ENCODE measurements at regions not wholly inside any gene's neighbourhood (a gene's known extent, or its start where the extent isn't known, plus 50 kb on each side); places are given as distances from the start of the nearest gene placed in this dataset.

GRCh38 chr15:39403640-39404117 lies 177.2 kb upstream of the THBS1 start:
- Histone ChIP-seq H3K27me3 (no peaks in the 10 kb centered on the region), H3K36me3 (no peaks in the 10 kb centered on the region), H3K4me1 (no peaks in the 10 kb centered on the region), H3K9me3 (no peaks in the 10 kb centered on the region), H3K4me3 (no peak overlapping the region), H3K27ac (no peak overlapping the region)
- no peak for DNase-seq (ENCODE audit: extremely low spot score in 2 of 2)
- intact Hi-C loops (cut with DNase I): loop anchor here (10.0 kb wide), 1 partner anchor 69 kb away; no protein-coding TSS in a partner anchor
- no peak for TF ChIP-seq CTCF (IDR thresholded peaks at IDR 0.05)
- TF ChIP-seq POLR2A (IDR thresholded peaks at IDR 0.05): no peak
- no peak for TF ChIP-seq POLR2AphosphoS5 (IDR thresholded peaks at IDR 0.05; ENCODE audit: insufficient read depth in 1 of 2, low read depth in 1 of 2)

GRCh38 chr15:39404767-39405181 lies 176.1 kb upstream of the THBS1 start:
- TF ChIP-seq CTCF (IDR thresholded peaks at IDR 0.05) (no peak), POLR2AphosphoS5 (IDR thresholded peaks at IDR 0.05; ENCODE audit: insufficient read depth in 1 of 2, low read depth in 1 of 2) (no peak), POLR2A (IDR thresholded peaks at IDR 0.05) (no peak)
- H3K9me3 ChIP-seq: no peaks in the 10 kb centered on the region
- H3K4me3 ChIP-seq: no peak overlapping the region
- H3K36me3 ChIP-seq: no peaks in the 10 kb centered on the region
- no peaks in the 10 kb centered on the region for H3K4me1 ChIP-seq
- DNase-seq (ENCODE audit: extremely low spot score in 2 of 2): no peak
- H3K27me3 ChIP-seq: no peaks in the 10 kb centered on the region
- intact Hi-C loops (cut with DNase I): loop anchor here (10.0 kb wide), 1 partner anchor 70 kb away; no protein-coding TSS in a partner anchor
- H3K27ac ChIP-seq: no peak overlapping the region

GRCh38 chr15:39406485-39406884 lies 174.4 kb upstream of the THBS1 start:
- no peaks in the 10 kb centered on the region for H3K4me1 ChIP-seq
- intact Hi-C loops (cut with DNase I): loop anchor here (10.0 kb wide), 1 partner anchor 72 kb away; no protein-coding TSS in a partner anchor
- H3K27ac ChIP-seq: no peak overlapping the region
- TF ChIP-seq POLR2AphosphoS5 (IDR thresholded peaks at IDR 0.05; ENCODE audit: insufficient read depth in 1 of 2, low read depth in 1 of 2) (no peak), POLR2A (IDR thresholded peaks at IDR 0.05) (no peak), CTCF (IDR thresholded peaks at IDR 0.05) (no peak)
- no peak overlapping the region for H3K4me3 ChIP-seq
- DNase-seq (ENCODE audit: extremely low spot score in 2 of 2): no peak
- H3K36me3 ChIP-seq: no peaks in the 10 kb centered on the region
- H3K9me3 ChIP-seq: no peaks in the 10 kb centered on the region
- no peaks in the 10 kb centered on the region for H3K27me3 ChIP-seq

GRCh38 chr15:39407116-39407515 lies 173.8 kb upstream of the THBS1 start:
- H3K27me3 ChIP-seq: no peaks in the 10 kb centered on the region
- intact Hi-C loops (cut with DNase I): loop anchor here (10.0 kb wide), 1 partner anchor 72 kb away; no protein-coding TSS in a partner anchor

More at GRCh38 chr15:39407116-39407515, 173.8 kb upstream of the THBS1 start:
- H3K9me3 ChIP-seq: no peaks in the 10 kb centered on the region
- H3K4me3 ChIP-seq: no peak overlapping the region
- no peak for DNase-seq (ENCODE audit: extremely low spot score in 2 of 2)
- no peak overlapping the region for H3K27ac ChIP-seq
- H3K36me3 ChIP-seq: no peaks in the 10 kb centered on the region
- no peak for TF ChIP-seq CTCF (IDR thresholded peaks at IDR 0.05)
- no peak for TF ChIP-seq POLR2AphosphoS5 (IDR thresholded peaks at IDR 0.05; ENCODE audit: insufficient read depth in 1 of 2, low read depth in 1 of 2)
- TF ChIP-seq POLR2A (IDR thresholded peaks at IDR 0.05): no peak
- no peaks in the 10 kb centered on the region for H3K4me1 ChIP-seq

Measured in vagina (tissue), 2 donors.